Activated naive CD4-positive, alpha-beta T cell treated with anti-CD3 and anti-CD28 coated beads, Interleukin-2, amount 50 U/mL, for 72 hours (primary cell): ENCODE measurements at regions not wholly inside any gene's neighbourhood (a gene's known extent, or its start where the extent isn't known, plus 50 kb on each side); places are given as distances from the start of the nearest gene placed in this dataset.

Experiments used
- ATAC-seq, 2 donors: fragments of 150-1000 bp; cut with Tn5 transposase; 2 replicates each; pipeline ENCODE4 v1.10.0; 2021; ENCODE audit warnings: mild to moderate bottlenecking in 2 of 2, moderate library complexity in 2 of 2
- DNase-seq, 2 donors: peaks; one replicate each; pipeline ENCODE4 v3.0.0; 2021 to 2022; ENCODE audit warnings: low spot score in 2 of 2
- H3K27ac Mint-ChIP-seq, 2 donors: one replicate each; pipeline ENCODE4 v1.8.0; 2022; ENCODE audit warnings: mild to moderate bottlenecking in 2 of 2, mixed read lengths in 2 of 2
- H3K36me3 Mint-ChIP-seq, 2 donors: one replicate each; pipeline ENCODE4 v1.8.0; 2022; ENCODE audit warnings: mixed read lengths in 2 of 2
- H3K9me3 Mint-ChIP-seq, 2 donors: one replicate each; pipeline ENCODE4 v1.8.0; 2022; ENCODE audit warnings: mixed read lengths in 2 of 2

DNA sequence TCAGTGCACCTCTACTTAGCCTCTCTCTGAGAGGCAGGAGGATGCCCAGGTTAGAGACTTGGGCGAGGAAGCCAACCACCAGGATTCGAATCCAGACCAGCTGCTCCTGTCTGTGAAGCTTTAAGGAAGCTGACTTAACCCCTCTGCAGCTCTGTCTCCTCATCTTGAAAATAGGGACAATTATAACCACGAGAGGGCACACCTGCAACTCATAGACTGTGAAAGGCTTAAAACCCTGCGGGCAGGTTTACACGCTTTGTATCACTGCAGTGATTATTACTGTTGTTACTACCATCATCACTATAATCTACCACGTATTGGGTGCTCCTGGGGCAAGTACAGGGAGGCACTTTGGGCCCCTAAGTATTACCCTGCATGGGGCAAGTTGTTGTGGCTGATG is 379.8 kb downstream of the VRK1 start:
- ATAC-seq (peak in 1 of 2 donors; percentile 39), DNase-seq (peak in 1 of 2 donors; percentile 11)
- H3K27ac Mint-ChIP-seq: peak overlapping the region in 1 of 2 donors; percentile 91
- H3K9me3 Mint-ChIP-seq: peaks cover 9 to 23% of the 10 kb centered on the region in 2 donors
- H3K36me3 Mint-ChIP-seq: peaks cover 5 to 18% of the 10 kb centered on the region in 2 donors

GRCh38 chr14:97177635-97178034 is 380.5 kb downstream of the VRK1 start:
- ATAC-seq (peak in 1 of 2 donors; percentile 15), DNase-seq (no peak)
- Mint-ChIP-seq H3K36me3 (peaks cover 5 to 18% of the 10 kb centered on the region in 2 donors), H3K27ac (peak overlapping the region in 1 of 2 donors; percentile 91), H3K9me3 (peaks cover 9 to 18% of the 10 kb centered on the region in 2 donors)

DNA sequence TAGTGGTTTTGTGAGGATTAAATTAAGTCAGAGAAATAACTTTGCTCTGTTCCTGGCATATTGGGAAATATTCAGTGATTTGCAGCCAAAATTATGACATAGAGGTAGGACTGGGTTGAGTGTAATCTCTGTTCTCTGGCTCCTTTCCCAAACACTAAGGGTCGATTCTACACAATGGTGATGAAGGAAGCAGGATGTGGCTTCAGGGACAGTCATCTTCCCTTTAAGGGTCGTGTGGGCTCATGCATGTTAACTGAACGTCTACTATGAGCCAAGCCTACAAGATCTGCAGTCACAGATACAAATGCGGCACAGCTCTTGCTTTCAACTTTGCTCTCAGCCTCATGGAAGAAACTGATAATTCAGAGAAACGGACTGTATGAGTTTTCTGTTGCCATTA is 381.6 kb downstream of the VRK1 start:
- Mint-ChIP-seq H3K9me3 (peaks cover 9 to 18% of the 10 kb centered on the region in 2 donors), H3K36me3 (peaks cover 5 to 18% of the 10 kb centered on the region in 2 donors), H3K27ac (peak overlapping the region in 1 of 2 donors; percentile 91)
- ATAC-seq (peak; percentile 77 to 78), DNase-seq (no peak)

DNA sequence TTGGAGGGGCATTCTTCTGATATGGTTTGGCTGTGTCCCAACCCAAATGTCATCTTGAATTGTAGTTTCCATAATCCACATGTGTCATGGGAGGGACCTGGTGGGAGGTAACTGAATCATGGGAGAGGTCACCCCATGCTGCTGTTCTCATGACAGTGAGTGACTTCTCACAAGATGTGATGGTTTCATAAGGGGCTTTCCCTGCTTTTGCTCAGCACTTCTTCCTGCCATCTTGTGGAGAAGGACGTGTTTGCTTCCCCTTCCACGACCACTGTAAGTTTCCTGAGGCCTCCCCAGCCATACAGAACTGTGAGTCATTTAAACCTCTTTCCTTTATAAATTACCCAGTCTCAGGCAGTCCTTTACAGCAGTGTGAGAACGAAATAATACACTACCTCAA is 382.4 kb downstream of the VRK1 start:
- H3K9me3 Mint-ChIP-seq: peaks cover 9 to 18% of the 10 kb centered on the region in 2 donors
- peak overlapping the region; percentile 69 to 91 for H3K27ac Mint-ChIP-seq
- DNase-seq: peak in 1 of 2 donors; percentile 76
- H3K36me3 Mint-ChIP-seq: peaks cover 5 to 18% of the 10 kb centered on the region in 2 donors
- ATAC-seq: peak; percentile 64 to 77

DNA sequence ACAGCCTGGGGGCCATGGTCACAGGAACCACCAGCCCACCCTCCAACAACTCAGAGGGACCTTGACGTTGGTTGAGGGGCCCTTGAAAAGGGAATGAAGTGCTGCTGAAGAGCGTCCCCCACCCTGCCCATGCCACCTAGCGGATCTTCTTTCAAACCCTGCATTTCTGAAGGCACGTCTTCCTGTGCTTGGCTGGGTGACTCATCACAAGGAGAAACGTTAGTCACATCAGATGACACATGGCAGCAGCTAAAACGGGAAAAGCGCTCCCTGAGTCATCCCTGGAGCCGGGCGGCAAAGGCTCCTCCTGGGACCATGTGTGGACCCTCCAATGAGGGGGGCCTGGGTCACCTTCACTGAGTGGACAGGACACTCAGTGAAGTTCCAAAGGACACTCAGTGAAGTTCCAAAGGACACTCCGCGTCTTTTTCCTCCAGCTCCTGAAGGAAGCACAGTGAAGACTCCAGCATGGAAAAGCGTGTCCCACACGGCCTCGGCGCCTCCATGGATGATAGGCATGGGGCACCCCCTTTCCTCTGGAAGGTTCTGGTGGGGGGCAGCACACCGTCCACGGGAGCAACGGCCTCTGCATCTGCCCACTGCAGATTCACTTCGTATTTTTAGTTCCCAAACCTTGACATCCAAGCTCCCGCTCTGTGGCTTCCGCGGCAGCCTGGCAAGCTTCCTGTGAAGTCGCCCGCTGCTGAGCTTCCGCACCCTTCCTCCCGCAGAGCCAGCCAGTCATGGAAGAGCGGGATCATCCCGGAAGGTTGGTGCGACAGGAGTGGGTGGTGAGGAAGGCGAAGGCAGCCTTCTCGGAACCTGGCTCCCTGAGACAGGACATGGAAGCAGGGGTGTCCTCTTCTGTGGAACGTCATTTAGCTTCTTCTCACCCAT is 383.4 kb downstream of the VRK1 start:
- Mint-ChIP-seq H3K36me3 (peaks cover 5 to 18% of the 10 kb centered on the region in 2 donors), H3K9me3 (peaks cover 9 to 18% of the 10 kb centered on the region in 2 donors), H3K27ac (peak overlapping the region; percentile 69 to 91)
- DNase-seq (peak in 1 of 2 donors; percentile 59), ATAC-seq (peak; percentile 34 to 49)

DNA sequence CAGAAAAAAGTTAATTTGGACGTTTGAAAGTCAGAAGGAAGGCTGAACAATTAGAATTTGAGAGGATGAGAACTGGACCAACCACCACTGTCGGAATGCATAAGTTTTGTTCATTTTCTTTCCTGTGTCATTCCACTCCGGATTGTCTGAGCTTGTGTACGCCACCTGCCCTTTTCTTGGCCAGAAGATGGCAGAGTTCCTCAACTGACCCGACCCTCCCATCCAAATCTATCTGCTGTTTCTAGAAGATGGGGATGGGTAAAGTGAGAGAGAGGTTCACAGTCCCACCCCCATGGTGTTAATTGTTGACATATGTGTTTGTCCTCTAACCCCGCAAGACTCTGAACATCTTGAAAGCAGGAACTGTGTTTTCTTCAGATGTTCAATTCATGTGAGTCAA is 388.0 kb downstream of the VRK1 start:
- Mint-ChIP-seq H3K9me3 (peaks cover 9% of the 10 kb centered on the region in 2 donors), H3K27ac (no peak overlapping the region), H3K36me3 (peaks cover 5 to 8% of the 10 kb centered on the region in 2 donors)
- DNase-seq (no peak), ATAC-seq (no peak)

DNA sequence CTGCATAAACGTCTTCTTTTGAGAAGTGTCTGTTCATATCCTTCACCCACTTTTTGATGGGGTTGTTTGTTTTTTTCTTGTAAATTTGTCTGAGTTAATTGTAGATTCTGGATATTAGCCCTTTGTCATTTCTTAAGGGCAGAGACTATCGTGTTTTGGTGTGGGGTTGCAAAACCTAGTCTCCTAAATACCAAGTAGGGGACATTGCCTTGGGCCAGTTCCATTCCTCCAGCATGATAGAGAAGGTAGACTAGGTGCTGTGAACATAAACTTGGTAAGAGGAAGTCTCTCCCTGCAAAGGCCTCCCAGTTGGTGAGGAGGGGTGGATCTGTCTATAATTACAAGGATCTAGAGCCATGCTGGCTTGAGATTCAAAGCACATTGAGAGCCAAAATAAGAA is 390.7 kb downstream of the VRK1 start:
- Mint-ChIP-seq H3K36me3 (no peaks in the 10 kb centered on the region), H3K27ac (no peak overlapping the region), H3K9me3 (peaks cover 0 to 9% of the 10 kb centered on the region in 2 donors)
- ATAC-seq (no peak), DNase-seq (no peak)

- Mint-ChIP-seq H3K36me3 (peaks cover 16 to 30% of the 10 kb centered on the region in 2 donors), H3K9me3 (peaks cover 11 to 29% of the 10 kb centered on the region in 2 donors), H3K27ac (no peak overlapping the region)
- DNase-seq: no peak
- ATAC-seq: no peak
These were observed 399.2 kb downstream of the VRK1 start for GRCh38 chr14:97196336-97196735.

DNA sequence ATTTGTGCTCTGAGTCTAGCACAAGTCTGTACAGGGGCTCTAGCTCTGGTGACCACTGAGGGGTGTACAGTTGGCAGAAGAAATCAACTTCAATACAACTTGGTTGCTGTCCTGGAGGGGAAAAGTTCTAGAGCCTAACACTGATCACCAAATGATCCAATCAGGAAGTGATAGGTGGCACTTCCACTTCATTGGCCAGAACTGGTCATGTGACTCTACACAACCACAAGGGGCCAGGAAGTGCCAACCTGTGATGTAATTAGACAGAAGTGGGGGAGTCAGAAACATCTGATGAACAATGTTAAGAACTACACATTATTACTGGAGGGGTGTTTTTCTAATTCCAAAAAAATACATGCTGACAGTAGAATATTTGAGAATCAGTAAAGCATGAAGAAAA is 401.6 kb downstream of the VRK1 start:
- H3K9me3 Mint-ChIP-seq: peaks cover 11 to 13% of the 10 kb centered on the region in 2 donors
- H3K27ac Mint-ChIP-seq: no peak overlapping the region
- peaks cover 16 to 22% of the 10 kb centered on the region in 2 donors for H3K36me3 Mint-ChIP-seq
- ATAC-seq (no peak), DNase-seq (no peak)

- ATAC-seq: no peak
- H3K27ac Mint-ChIP-seq: no peak overlapping the region
- H3K36me3 Mint-ChIP-seq: peaks cover 7 to 11% of the 10 kb centered on the region in 2 donors
- H3K9me3 Mint-ChIP-seq: peaks cover 8 to 9% of the 10 kb centered on the region in 2 donors
- DNase-seq: no peak
These were observed 403.1 kb downstream of the VRK1 start for GRCh38 chr14:97200245-97200644.

DNA sequence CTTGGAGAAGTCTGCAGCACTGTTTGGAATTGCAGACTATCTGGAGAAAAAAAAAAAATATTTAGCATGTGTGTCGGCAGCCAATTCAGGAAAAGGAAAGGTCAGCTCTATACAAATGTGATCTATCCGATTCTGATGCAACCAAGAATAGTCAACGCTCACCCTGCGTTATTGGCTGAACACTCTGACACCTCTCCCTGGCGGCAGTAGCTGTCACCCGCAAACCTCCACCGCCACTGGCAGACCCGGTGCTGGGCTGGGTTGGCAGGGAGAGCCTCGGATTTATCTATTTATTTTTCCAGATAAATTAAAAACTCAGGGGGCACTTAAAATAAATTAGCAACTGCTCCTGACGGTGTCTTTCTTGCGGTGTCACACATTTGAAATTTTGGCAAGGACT is 409.7 kb downstream of the VRK1 start:
- H3K27ac Mint-ChIP-seq: no peak overlapping the region
- ATAC-seq: no peak
- no peak for DNase-seq
- no peaks in the 10 kb centered on the region for H3K36me3 Mint-ChIP-seq
- H3K9me3 Mint-ChIP-seq: no peaks in the 10 kb centered on the region

GRCh38 chr14:97210202-97210601 is 413.0 kb downstream of the VRK1 start:
- DNase-seq (no peak), ATAC-seq (no peak)
- Mint-ChIP-seq H3K9me3 (no peaks in the 10 kb centered on the region), H3K27ac (no peak overlapping the region), H3K36me3 (no peaks in the 10 kb centered on the region)

GRCh38 chr14:97212399-97212798 is 415.2 kb downstream of the VRK1 start:
- Mint-ChIP-seq H3K27ac (no peak overlapping the region), H3K9me3 (no peaks in the 10 kb centered on the region), H3K36me3 (no peaks in the 10 kb centered on the region)
- DNase-seq: no peak
- ATAC-seq: no peak

- Mint-ChIP-seq H3K9me3 (no peaks in the 10 kb centered on the region), H3K36me3 (no peaks in the 10 kb centered on the region), H3K27ac (no peak overlapping the region)
- DNase-seq: no peak
- no peak for ATAC-seq
These were observed 416.5 kb downstream of the VRK1 start for GRCh38 chr14:97213720-97214119.

- no peaks in the 10 kb centered on the region for H3K36me3 Mint-ChIP-seq
- no peak overlapping the region for H3K27ac Mint-ChIP-seq
- DNase-seq (no peak), ATAC-seq (no peak)
- H3K9me3 Mint-ChIP-seq: no peaks in the 10 kb centered on the region
These were observed 418.2 kb downstream of the VRK1 start for GRCh38 chr14:97215263-97215969.

DNA sequence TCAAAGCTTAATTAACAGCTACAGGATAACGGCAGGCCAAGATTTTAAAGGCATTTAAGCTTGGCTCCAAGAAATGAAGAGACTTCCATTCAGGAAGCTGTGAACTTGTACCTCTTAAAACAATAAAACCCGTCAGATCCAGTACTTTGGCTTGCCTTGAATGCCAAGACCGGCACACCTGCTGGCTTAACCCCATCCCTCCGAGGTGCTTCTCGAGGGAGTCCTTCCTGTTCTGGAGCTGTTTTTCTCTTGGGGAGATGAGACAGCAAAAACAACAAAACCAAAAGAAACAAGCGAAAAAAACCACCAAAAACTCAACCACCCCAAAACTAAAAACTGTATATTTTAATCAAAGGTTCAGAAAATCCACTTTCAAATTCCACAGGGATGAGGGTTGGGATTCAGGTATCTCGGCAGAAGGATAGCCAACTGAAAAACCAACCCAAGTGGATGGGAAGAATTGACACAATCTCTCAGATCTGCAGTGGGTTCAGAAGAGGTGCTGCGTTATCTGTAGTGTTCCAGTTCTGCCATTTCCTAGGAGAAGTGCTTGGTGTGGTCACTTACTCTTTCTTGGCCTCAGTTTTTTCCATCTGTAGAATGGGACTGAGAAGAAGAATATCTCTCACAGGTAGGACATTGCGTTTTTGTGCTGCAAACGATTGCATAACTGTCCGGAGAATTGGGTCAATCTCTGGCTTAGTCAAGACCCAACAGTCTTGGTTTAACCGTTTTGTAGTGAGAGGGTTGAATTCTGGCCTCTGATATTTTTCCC is 420.1 kb downstream of the VRK1 start:
- no peak overlapping the region for H3K27ac Mint-ChIP-seq
- H3K9me3 Mint-ChIP-seq: no peaks in the 10 kb centered on the region
- no peaks in the 10 kb centered on the region for H3K36me3 Mint-ChIP-seq
- DNase-seq (no peak), ATAC-seq (no peak)

GRCh38 chr14:97218274-97218673 is 421.1 kb downstream of the VRK1 start:
- no peak for ATAC-seq
- DNase-seq: no peak
- no peaks in the 10 kb centered on the region for H3K36me3 Mint-ChIP-seq
- no peaks in the 10 kb centered on the region for H3K9me3 Mint-ChIP-seq
- no peak overlapping the region for H3K27ac Mint-ChIP-seq
